Caco-2 (cell line): ENCODE measurements at regions not wholly inside any gene's neighbourhood (a gene's known extent, or its start where the extent isn't known, plus 50 kb on each side); places are given as distances from the start of the nearest gene placed in this dataset.

Experiments used
- BruUV-seq: library from RNA; stranded (reverse); fragments of 400-500 nt; replicated peaks from 2 replicates; lab custom pipeline; 2021; lab: Mats Ljungman, UMichigan
- CTCF ChIA-PET: fragments of 300-600 bp; sonication (Branson Sonifier 250); formaldehyde crosslinking; loops from one replicate; lab custom pipeline; 2022; ENCODE audit warnings: antibody characterized with exemption; lab: Charles Lee
- POLR2A ChIA-PET: fragments of 300-600 bp; sonication (Branson Sonifier 250); formaldehyde crosslinking; loops from one replicate; lab custom pipeline; 2022; ENCODE audit warnings: antibody characterized with exemption; lab: Charles Lee
- DNase-seq, 2 experiments: peaks; one replicate each; pipeline versions ENCODE4 v3.0.0 to v3.0.0-alpha.2; 2020 to 2022
- H3K27me3 ChIP-seq: replicated peaks from 2 replicates; pipeline ENCODE4 v1.6.0; 2011; ENCODE audit warnings: low read length; ENCODE audit not compliant: control insufficient read depth, insufficient read depth
- H3K36me3 ChIP-seq: 2 replicates; pipeline ENCODE4 v1.5.1; 2011; ENCODE audit warnings: low read length; ENCODE audit not compliant: control insufficient read depth, insufficient read depth
- H3K4me1 ChIP-seq: fragments of 250-450 bp; sonication (Bioruptor Pico); 2 replicates; pipeline ENCODE4 v1.5.1; 2020; ENCODE audit warnings: mild to moderate bottlenecking
- H3K4me3 ChIP-seq: 2 replicates; pipeline ENCODE4 v1.5.1; 2011; ENCODE audit warnings: low read depth, mild to moderate bottlenecking, control low read depth, low read length
- H3K9me3 ChIP-seq: fragments of 250-450 bp; sonication (Bioruptor Pico); 2 replicates; pipeline ENCODE4 v1.5.1; 2020; ENCODE audit warnings: mild to moderate bottlenecking, moderate library complexity
- H3K27ac Mint-ChIP-seq: one replicate; pipeline ENCODE4 v1.8.0; 2022; ENCODE audit warnings: mixed read lengths; ENCODE audit not compliant: unreplicated experiment
- H3K27me3 Mint-ChIP-seq: one replicate; pipeline ENCODE4 v1.8.0; 2022; ENCODE audit warnings: mixed read lengths; ENCODE audit not compliant: insufficient read depth, unreplicated experiment
- H3K36me3 Mint-ChIP-seq: one replicate; pipeline ENCODE4 v1.8.0; 2022; ENCODE audit warnings: mild to moderate bottlenecking, mixed read lengths; ENCODE audit not compliant: insufficient read depth, unreplicated experiment
- H3K4me1 Mint-ChIP-seq: one replicate; pipeline ENCODE4 v1.8.0; 2022; ENCODE audit warnings: low read depth, mixed read lengths; ENCODE audit not compliant: unreplicated experiment
- H3K4me3 Mint-ChIP-seq: one replicate; pipeline ENCODE4 v1.8.0; 2022; ENCODE audit warnings: mild to moderate bottlenecking, moderate library complexity, mixed read lengths; ENCODE audit not compliant: unreplicated experiment
- H3K9me3 Mint-ChIP-seq: one replicate; pipeline ENCODE4 v1.8.0; 2022; ENCODE audit warnings: mixed read lengths; ENCODE audit not compliant: unreplicated experiment
- intact Hi-C: fragments of 100-400 bp; cut with micrococcal nuclease; formaldehyde crosslinking; loops from one replicate; pipeline ENCODE4 v1.10.0; 2022; ENCODE audit not compliant: unreplicated experiment
- TF ChIP-seq, protein P1 (sequence below), 2 experiments: fragments of 200-600 bp in 1 of 2; IDR thresholded peaks; 1 replicate in 1 of 2; 2 replicates in 1 of 2; pipeline versions ENCODE4 v1.5.1 to v1.8.0; 2011 to 2022; ENCODE audit warnings: antibody characterized with exemption in 1 of 2, control low read depth in 1 of 2, inconsistent platforms in 1 of 2, low read depth in 1 of 2, low read length in 1 of 2, mild to moderate bottlenecking in 1 of 2, moderate library complexity in 1 of 2; ENCODE audit not compliant: insufficient read depth in 1 of 2, severe bottlenecking in 1 of 2, unreplicated experiment in 1 of 2

DNA sequence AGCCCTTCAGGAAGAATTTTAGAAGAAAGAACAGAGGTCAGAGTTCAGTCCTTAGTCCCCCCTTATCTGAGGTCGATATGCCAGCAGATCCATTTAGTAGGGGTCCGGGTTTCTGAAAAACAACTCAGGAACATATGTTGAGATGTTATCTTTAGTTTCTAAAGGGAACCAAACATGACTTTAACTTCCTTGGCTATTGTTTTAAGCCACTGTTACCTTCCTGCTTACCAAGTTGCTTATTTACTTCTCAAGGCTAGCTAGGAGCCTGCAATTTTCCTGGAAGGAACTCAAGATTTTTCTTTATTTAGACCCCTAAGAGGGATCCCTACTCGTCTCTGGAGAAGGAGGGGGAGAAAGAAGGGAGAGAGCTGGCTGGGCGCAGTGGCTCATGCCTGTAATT is 54.3 kb downstream of the KCNC4 start:
- H3K27me3 ChIP-seq, result no peaks in the 10 kb centered on the region
- ChIA-PET CTCF (no interaction called here), POLR2A (no interaction called here)
- H3K4me1 Mint-ChIP-seq, result peaks cover 13% of the 10 kb centered on the region
- H3K36me3 Mint-ChIP-seq, result no peaks in the 10 kb centered on the region
- H3K9me3 ChIP-seq, result no peaks in the 10 kb centered on the region
- H3K4me3 ChIP-seq, result no peak overlapping the region
- no peaks in the 10 kb centered on the region for H3K4me1 ChIP-seq
- H3K27ac Mint-ChIP-seq, result no peak overlapping the region
- peaks cover 3% of the 10 kb centered on the region for H3K27me3 Mint-ChIP-seq
- no peaks in the 10 kb centered on the region for H3K9me3 Mint-ChIP-seq
- no peak for DNase-seq
- intact Hi-C loops, result no loop called here
- TF ChIP-seq, protein P1, sequence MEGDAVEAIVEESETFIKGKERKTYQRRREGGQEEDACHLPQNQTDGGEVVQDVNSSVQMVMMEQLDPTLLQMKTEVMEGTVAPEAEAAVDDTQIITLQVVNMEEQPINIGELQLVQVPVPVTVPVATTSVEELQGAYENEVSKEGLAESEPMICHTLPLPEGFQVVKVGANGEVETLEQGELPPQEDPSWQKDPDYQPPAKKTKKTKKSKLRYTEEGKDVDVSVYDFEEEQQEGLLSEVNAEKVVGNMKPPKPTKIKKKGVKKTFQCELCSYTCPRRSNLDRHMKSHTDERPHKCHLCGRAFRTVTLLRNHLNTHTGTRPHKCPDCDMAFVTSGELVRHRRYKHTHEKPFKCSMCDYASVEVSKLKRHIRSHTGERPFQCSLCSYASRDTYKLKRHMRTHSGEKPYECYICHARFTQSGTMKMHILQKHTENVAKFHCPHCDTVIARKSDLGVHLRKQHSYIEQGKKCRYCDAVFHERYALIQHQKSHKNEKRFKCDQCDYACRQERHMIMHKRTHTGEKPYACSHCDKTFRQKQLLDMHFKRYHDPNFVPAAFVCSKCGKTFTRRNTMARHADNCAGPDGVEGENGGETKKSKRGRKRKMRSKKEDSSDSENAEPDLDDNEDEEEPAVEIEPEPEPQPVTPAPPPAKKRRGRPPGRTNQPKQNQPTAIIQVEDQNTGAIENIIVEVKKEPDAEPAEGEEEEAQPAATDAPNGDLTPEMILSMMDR (IDR thresholded peaks at IDR 0.05; ENCODE audit: insufficient read depth in 1 of 2, low read depth in 1 of 2, low read length in 1 of 2, severe bottlenecking in 1 of 2, unreplicated experiment in 1 of 2), result no peak
- no peak overlapping the region for H3K4me3 Mint-ChIP-seq
- no TSS peak for BruUV-seq
- no peaks in the 10 kb centered on the region for H3K36me3 ChIP-seq

DNA sequence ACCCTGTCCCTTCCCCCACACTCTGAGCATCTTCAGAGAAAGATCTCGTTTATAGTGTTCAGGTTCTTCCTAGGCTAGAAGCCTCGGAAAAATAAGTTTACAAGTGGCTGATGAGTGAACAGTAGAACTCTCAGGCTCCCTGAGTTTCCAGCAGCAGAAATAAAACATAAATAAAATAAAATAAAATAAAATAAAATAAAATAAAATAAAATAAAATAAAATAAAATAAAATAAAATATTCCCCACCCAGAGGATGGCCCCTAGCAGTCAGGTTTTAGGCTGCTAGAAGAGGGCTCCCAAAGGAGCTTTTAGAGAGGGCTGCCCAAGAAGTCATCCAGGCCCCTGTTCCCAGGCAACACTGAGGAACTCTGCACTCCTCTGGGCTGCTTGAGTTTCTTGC is 55.1 kb downstream of the KCNC4 start:
- H3K27me3 ChIP-seq, result no peaks in the 10 kb centered on the region
- BruUV-seq, result no TSS peak
- Mint-ChIP-seq H3K27ac (no peak overlapping the region), H3K36me3 (no peaks in the 10 kb centered on the region), H3K4me3 (no peak overlapping the region), H3K9me3 (no peaks in the 10 kb centered on the region), H3K4me1 (peaks cover 13% of the 10 kb centered on the region), H3K27me3 (peaks cover 3% of the 10 kb centered on the region)
- no peaks in the 10 kb centered on the region for H3K9me3 ChIP-seq
- H3K4me3 ChIP-seq, result no peak overlapping the region
- H3K4me1 ChIP-seq, result no peaks in the 10 kb centered on the region
- intact Hi-C loops, result no loop called here
- TF ChIP-seq, protein P1 (IDR thresholded peaks at IDR 0.05; ENCODE audit: insufficient read depth in 1 of 2, low read depth in 1 of 2, low read length in 1 of 2, severe bottlenecking in 1 of 2, unreplicated experiment in 1 of 2), result no peak
- no peaks in the 10 kb centered on the region for H3K36me3 ChIP-seq
- CTCF ChIA-PET, result no interaction called here
- POLR2A ChIA-PET, result no interaction called here
- no peak for DNase-seq

DNA sequence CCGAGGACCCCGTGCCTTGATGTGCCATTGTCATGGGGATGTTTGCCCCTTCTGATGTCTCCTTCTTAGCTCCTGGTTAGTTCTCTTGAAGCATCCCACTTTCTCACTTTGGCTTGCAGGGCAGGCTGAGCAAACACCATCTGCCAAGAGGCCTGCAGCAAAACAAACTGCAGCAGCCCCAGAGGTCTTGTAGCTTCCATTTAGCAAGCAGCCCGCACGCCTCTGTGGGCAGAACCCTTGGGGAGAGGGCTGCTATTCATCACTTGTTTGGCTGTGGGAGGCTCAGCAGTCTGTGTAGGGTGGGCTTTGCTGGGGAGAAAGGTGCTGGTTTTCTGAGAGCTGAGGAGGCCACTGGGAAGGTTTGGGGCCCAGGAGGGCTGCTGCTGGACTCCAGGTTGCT is 56.7 kb downstream of the KCNC4 start:
- POLR2A ChIA-PET, result no interaction called here
- H3K27me3 Mint-ChIP-seq, result no peaks in the 10 kb centered on the region
- peaks cover 3% of the 10 kb centered on the region for H3K9me3 Mint-ChIP-seq

More for the DNA sequence above, 56.7 kb downstream of the KCNC4 start:
- Histone ChIP-seq H3K9me3 (no peaks in the 10 kb centered on the region), H3K4me1 (0 out of 2 replicates have a peak, but pooled peaks cover 3% of the 10 kb centered on the region), H3K4me3 (no peak overlapping the region), H3K36me3 (no peaks in the 10 kb centered on the region), H3K27me3 (no peaks in the 10 kb centered on the region)
- no peak overlapping the region for H3K4me3 Mint-ChIP-seq
- TF ChIP-seq, protein P1 (IDR thresholded peaks at IDR 0.05; ENCODE audit: insufficient read depth in 1 of 2, low read depth in 1 of 2, low read length in 1 of 2, severe bottlenecking in 1 of 2, unreplicated experiment in 1 of 2), result no peak
- no peak overlapping the region for H3K27ac Mint-ChIP-seq
- no peak for DNase-seq
- intact Hi-C loops, result no loop called here
- no peaks in the 10 kb centered on the region for H3K36me3 Mint-ChIP-seq
- CTCF ChIA-PET, result interaction anchor here (1.2 kb wide), 1 partner anchor 59 kb away, joined by 3 read pairs; no protein-coding TSS in a partner anchor
- BruUV-seq, result no TSS peak
- H3K4me1 Mint-ChIP-seq, result peaks cover 15% of the 10 kb centered on the region
